NOMO-1 treated with DMSO at 0.1 percent for 48 hours (cell line): ENCODE measurements at regions not wholly inside any gene's neighbourhood (a gene's known extent, or its start where the extent isn't known, plus 50 kb on each side); places are given as distances from the start of the nearest gene placed in this dataset.
"Not testable (repeated sequence)": the region's sequence is repeated elsewhere in the genome, so short reads cannot be mapped to it uniquely, and the experiment has no call there.

Experiments
- DNase-seq: peaks from one replicate; lab custom pipeline; 2025; ENCODE audit not compliant: unreplicated experiment; lab: John Stamatoyannopoulos, UW

- not testable (repeated sequence) for DNase-seq
These were observed 871.4 kb upstream of the DEFB115 start for GRCh38 chr20:30386099-30386498.

- not testable (repeated sequence) for DNase-seq
These were observed 869.6 kb upstream of the DEFB115 start for GRCh38 chr20:30387823-30388222.

- not testable (repeated sequence) for DNase-seq
These were observed 863.9 kb upstream of the DEFB115 start for GRCh38 chr20:30393523-30393922.

- DNase-seq: not testable (repeated sequence)
These were observed 860.4 kb upstream of the DEFB115 start for GRCh38 chr20:30397111-30397510.

GRCh38 chr20:30405061-30405460, 852.4 kb upstream of the DEFB115 start:
- DNase-seq: not testable (repeated sequence)

GRCh38 chr20:30405585-30405984, 851.9 kb upstream of the DEFB115 start:
- DNase-seq: not testable (repeated sequence)

GRCh38 chr20:30406370-30406769, 851.1 kb upstream of the DEFB115 start:
- not testable (repeated sequence) for DNase-seq

GRCh38 chr20:30412972-30413371, 844.5 kb upstream of the DEFB115 start:
- no peak for DNase-seq

- DNase-seq: not testable (repeated sequence)
These were observed 840.1 kb upstream of the DEFB115 start for GRCh38 chr20:30417387-30417786.

- not testable (repeated sequence) for DNase-seq
These were observed 839.1 kb upstream of the DEFB115 start for GRCh38 chr20:30418378-30418777.

- no peak for DNase-seq
These were observed 838.0 kb upstream of the DEFB115 start for GRCh38 chr20:30419466-30419865.

- not testable (repeated sequence) for DNase-seq
These were observed 837.5 kb upstream of the DEFB115 start for GRCh38 chr20:30419871-30420420.
